RWPE2 (cell line): ENCODE measurements at regions not wholly inside any gene's neighbourhood (a gene's known extent, or its start where the extent isn't known, plus 50 kb on each side); places are given as distances from the start of the nearest gene placed in this dataset.

ENCODE experiments used
- ATAC-seq: fragments of 200-7000 bp; cut with Tn5 transposase; 3 replicates; pipeline ENCODE4 v1.9.1; 2021; ENCODE audit warnings: low read depth
- DNase-seq: peaks from one replicate; pipeline ENCODE4 v3.0.0-alpha.2; 2020; ENCODE audit warnings: low spot score
- H3K27ac ChIP-seq: fragments of 450-650 bp; 2 replicates; pipeline ENCODE4 v1.5.1; 2017; ENCODE audit warnings: mild to moderate bottlenecking; ENCODE audit not compliant: poor library complexity, severe bottlenecking
- H3K27me3 ChIP-seq: fragments of 250-450 bp; sonication (Bioruptor Pico); 2 replicates; pipeline ENCODE4 v1.5.1; 2021; ENCODE audit warnings: mild to moderate bottlenecking, moderate library complexity; ENCODE audit not compliant: insufficient read depth, poor library complexity, severe bottlenecking
- H3K36me3 ChIP-seq: fragments of 250-450 bp; sonication (Bioruptor Pico); 2 replicates; pipeline ENCODE4 v1.5.1; 2020; ENCODE audit warnings: low read depth, mild to moderate bottlenecking, moderate library complexity
- H3K4me1 ChIP-seq: fragments of 250-450 bp; sonication (Bioruptor Pico); 2 replicates; pipeline ENCODE4 v1.5.1; 2021; ENCODE audit warnings: mild to moderate bottlenecking, moderate library complexity; ENCODE audit not compliant: insufficient read depth, poor library complexity, severe bottlenecking
- H3K4me3 ChIP-seq: fragments of 250-450 bp; sonication (Bioruptor Pico); 2 replicates; pipeline ENCODE4 v1.5.1; 2021; ENCODE audit warnings: mild to moderate bottlenecking, moderate library complexity; ENCODE audit not compliant: severe bottlenecking
- H3K9me3 ChIP-seq: fragments of 250-450 bp; sonication (Bioruptor Pico); 2 replicates; pipeline ENCODE4 v1.5.1; 2021; ENCODE audit warnings: mild to moderate bottlenecking, moderate library complexity; ENCODE audit not compliant: severe bottlenecking
- CTCF ChIP-seq: fragments of 450-650 bp; IDR thresholded peaks from one replicate; pipeline ENCODE4 v1.5.1; 2017; ENCODE audit warnings: mild to moderate bottlenecking, moderate library complexity; ENCODE audit not compliant: poor library complexity, severe bottlenecking

- DNase-seq = no peak
- ATAC-seq = peak; percentile 70; the same call in 2 of the 3 replicates
- no peaks in the 10 kb centered on the region for H3K27me3 ChIP-seq
- no peaks in the 10 kb centered on the region for H3K4me1 ChIP-seq
- no peak overlapping the region for H3K4me3 ChIP-seq
- no peak overlapping the region for H3K27ac ChIP-seq
- H3K36me3 ChIP-seq = no peaks in the 10 kb centered on the region
- no peak for TF ChIP-seq CTCF
- H3K9me3 ChIP-seq = no peaks in the 10 kb centered on the region
Observed at GRCh38 chr5:96597438-96598020, 64.6 kb upstream of the CAST start.

- H3K4me1 ChIP-seq = no peaks in the 10 kb centered on the region
- TF ChIP-seq CTCF = no peak
- no peak overlapping the region for H3K27ac ChIP-seq
- H3K36me3 ChIP-seq = no peaks in the 10 kb centered on the region
- ATAC-seq = no peak
- H3K9me3 ChIP-seq = no peaks in the 10 kb centered on the region
- H3K27me3 ChIP-seq = no peaks in the 10 kb centered on the region
- DNase-seq = no peak
- H3K4me3 ChIP-seq = no peak overlapping the region
Observed at GRCh38 chr5:96601200-96601599, 61.0 kb upstream of the CAST start.

DNA sequence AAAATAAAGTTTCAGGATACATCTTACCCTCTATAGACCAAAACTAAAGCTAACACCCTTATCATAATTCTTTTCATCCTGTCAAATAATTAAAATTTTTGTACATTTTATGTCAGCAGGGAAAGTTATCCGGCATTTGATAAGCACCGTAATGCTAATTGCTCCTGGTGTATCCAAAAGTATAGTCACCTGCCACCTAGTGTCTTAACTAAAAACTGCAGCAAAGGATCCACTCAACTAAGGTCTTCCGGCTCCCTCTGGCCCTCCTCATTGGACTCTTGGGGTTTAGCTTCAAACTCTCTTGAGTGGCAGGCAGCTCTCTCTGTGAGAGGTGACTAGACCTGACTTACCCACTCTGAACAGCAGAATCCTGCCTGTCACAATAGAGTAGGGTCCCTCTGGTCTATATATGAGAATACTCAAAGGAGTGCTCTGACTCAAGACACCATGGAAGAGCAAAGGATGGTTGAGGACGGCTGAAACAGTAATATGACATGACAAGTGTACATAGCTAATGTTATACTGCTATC is 60.4 kb upstream of the CAST start:
- H3K4me3 ChIP-seq = no peak overlapping the region
- peak; percentile 96 for TF ChIP-seq CTCF
- no peak overlapping the region for H3K27ac ChIP-seq
- H3K27me3 ChIP-seq = no peaks in the 10 kb centered on the region
- no peaks in the 10 kb centered on the region for H3K4me1 ChIP-seq
- no peak for DNase-seq
- no peaks in the 10 kb centered on the region for H3K9me3 ChIP-seq
- no peaks in the 10 kb centered on the region for H3K36me3 ChIP-seq
- peak; percentile 88 for ATAC-seq

- no peaks in the 10 kb centered on the region for H3K9me3 ChIP-seq
- H3K4me1 ChIP-seq = no peaks in the 10 kb centered on the region
- H3K4me3 ChIP-seq = no peak overlapping the region
- no peaks in the 10 kb centered on the region for H3K27me3 ChIP-seq
- H3K36me3 ChIP-seq = no peaks in the 10 kb centered on the region
- ATAC-seq = no peak
- no peak overlapping the region for H3K27ac ChIP-seq
- no peak for TF ChIP-seq CTCF
- no peak for DNase-seq
Observed at GRCh38 chr5:96602776-96603175, 59.4 kb upstream of the CAST start.

DNA sequence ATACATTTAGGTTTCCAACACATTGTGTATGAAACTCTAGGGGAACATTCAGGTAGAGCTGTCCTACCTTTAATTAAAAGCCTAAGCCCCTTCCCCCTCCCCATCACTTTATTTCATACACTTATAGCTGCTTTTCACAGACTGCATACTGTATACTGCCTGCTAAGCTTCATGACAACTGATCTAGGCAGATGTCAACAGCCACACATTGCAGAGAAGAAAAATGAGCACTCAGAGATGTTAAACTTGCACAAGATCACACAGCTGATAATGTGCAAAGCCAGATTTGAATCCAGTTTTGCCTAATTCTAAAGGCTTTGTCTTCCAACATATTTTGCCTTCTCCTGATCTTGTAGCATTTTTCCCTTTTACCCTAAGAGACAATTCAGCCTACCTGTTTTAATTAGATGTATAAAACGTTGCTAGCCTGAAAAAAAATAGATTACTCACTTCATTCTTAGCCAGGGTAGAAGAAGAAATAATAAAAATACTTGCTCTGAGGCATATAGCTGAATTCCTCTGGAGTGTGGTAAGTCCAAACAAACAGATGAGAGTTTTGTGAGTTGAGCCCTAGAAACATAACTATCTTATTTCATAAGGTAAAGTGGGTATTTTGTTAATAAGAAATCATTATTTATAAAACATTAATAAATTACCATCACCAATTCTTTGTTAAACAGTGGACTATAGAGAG is 56.9 kb upstream of the CAST start:
- TF ChIP-seq CTCF = no peak
- no peak for ATAC-seq

More for the DNA sequence above, 56.9 kb upstream of the CAST start:
- no peak for DNase-seq
- Histone ChIP-seq H3K27ac (no peak overlapping the region), H3K27me3 (no peaks in the 10 kb centered on the region), H3K4me3 (no peak overlapping the region), H3K36me3 (no peaks in the 10 kb centered on the region), H3K4me1 (no peaks in the 10 kb centered on the region), H3K9me3 (no peaks in the 10 kb centered on the region)
